ENCODE measurements at regions not wholly inside any gene's neighbourhood (a gene's known extent, or its start where the extent isn't known, plus 50 kb on each side); places are given as distances from the start of the nearest gene placed in this dataset.

GRCh38 chr1:195756109-195756508 is 852.1 kb downstream of the KCNT2 start:
- no peak overlapping the region for H3K27ac Mint-ChIP-seq
- peaks cover 0 to under 1% (median 0%) of the 10 kb centered on the region in 3 donors for H3K27me3 Mint-ChIP-seq (ENCODE audit: low read depth in 3 of 3)
- no peaks in the 10 kb centered on the region for H3K4me1 Mint-ChIP-seq
- no peaks in the 10 kb centered on the region for H3K36me3 Mint-ChIP-seq
- H3K4me3 Mint-ChIP-seq, result no peak overlapping the region
- DNase-seq, result no peak
- H3K9me3 Mint-ChIP-seq, result peaks cover 0 to 35% (median 13%) of the 10 kb centered on the region in 6 donors

DNA sequence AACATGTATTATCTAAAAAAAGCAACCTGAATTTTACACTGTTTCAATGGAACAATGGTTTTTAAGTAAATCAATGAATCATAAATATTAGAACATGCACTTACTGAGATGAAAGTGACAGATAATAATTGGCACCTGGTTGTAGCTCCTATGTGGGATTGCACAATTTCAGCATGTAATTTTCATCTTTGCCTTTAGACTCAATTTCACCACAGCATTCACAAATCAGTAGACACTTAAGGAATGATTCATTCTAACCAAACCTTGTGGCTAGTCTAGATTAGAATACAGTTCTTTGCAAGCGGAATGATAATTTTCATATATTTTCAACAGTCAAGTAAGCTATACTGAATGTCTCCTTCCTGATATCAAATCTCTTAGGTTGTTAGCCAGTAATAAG is 853.4 kb downstream of the KCNT2 start:
- no peak for DNase-seq
- Mint-ChIP-seq H3K4me3 (no peak overlapping the region), H3K27me3 (ENCODE audit: low read depth in 3 of 3) (peaks cover 0 to 4% (median 2%) of the 10 kb centered on the region in 3 donors), H3K9me3 (peaks cover 0 to 41% (median 17%) of the 10 kb centered on the region in 6 donors), H3K4me1 (no peaks in the 10 kb centered on the region), H3K27ac (no peak overlapping the region), H3K36me3 (no peaks in the 10 kb centered on the region)

- Mint-ChIP-seq H3K36me3 (no peaks in the 10 kb centered on the region), H3K4me3 (no peak overlapping the region), H3K27ac (no peak overlapping the region), H3K27me3 (ENCODE audit: low read depth in 3 of 3) (peaks cover 0 to 4% (median 2%) of the 10 kb centered on the region in 3 donors), H3K4me1 (no peaks in the 10 kb centered on the region), H3K9me3 (peaks cover 0 to 43% (median 19%) of the 10 kb centered on the region in 6 donors)
- DNase-seq, result no peak
Observed at GRCh38 chr1:195754303-195754702, 853.9 kb downstream of the KCNT2 start.

- Mint-ChIP-seq H3K9me3 (peaks cover 0 to 25% (median 13%) of the 10 kb centered on the region in 6 donors), H3K27me3 (ENCODE audit: low read depth in 3 of 3) (peaks cover 0 to 4% (median 2%) of the 10 kb centered on the region in 3 donors), H3K4me1 (no peaks in the 10 kb centered on the region), H3K36me3 (no peaks in the 10 kb centered on the region), H3K27ac (no peak overlapping the region), H3K4me3 (no peak overlapping the region)
- no peak for DNase-seq
Observed at GRCh38 chr1:195748969-195749368, 859.3 kb downstream of the KCNT2 start.

GRCh38 chr1:195745189-195746010 is 862.8 kb downstream of the KCNT2 start:
- Mint-ChIP-seq H3K9me3 (peaks cover 7 to 36% (median 27%) of the 10 kb centered on the region in 6 donors), H3K27me3 (ENCODE audit: low read depth in 3 of 3) (peaks cover 0 to 2% (median 1%) of the 10 kb centered on the region in 3 donors), H3K27ac (no peak overlapping the region), H3K4me3 (no peak overlapping the region), H3K4me1 (no peaks in the 10 kb centered on the region), H3K36me3 (peaks cover 0 to 9% (median 0%) of the 10 kb centered on the region in 3 donors)
- no peak for DNase-seq

- no peak overlapping the region for H3K4me3 Mint-ChIP-seq
- H3K4me1 Mint-ChIP-seq, result no peaks in the 10 kb centered on the region
- H3K27me3 Mint-ChIP-seq (ENCODE audit: low read depth in 3 of 3), result no peaks in the 10 kb centered on the region
- peaks cover 7 to 37% (median 24%) of the 10 kb centered on the region in 6 donors for H3K9me3 Mint-ChIP-seq
- DNase-seq, result no peak
- peaks cover 0 to 9% (median 0%) of the 10 kb centered on the region in 3 donors for H3K36me3 Mint-ChIP-seq
- H3K27ac Mint-ChIP-seq, result no peak overlapping the region
Observed at GRCh38 chr1:195744256-195744655, 864.0 kb downstream of the KCNT2 start.

- Mint-ChIP-seq H3K27me3 (ENCODE audit: low read depth in 3 of 3) (no peaks in the 10 kb centered on the region), H3K4me1 (no peaks in the 10 kb centered on the region), H3K27ac (no peak overlapping the region), H3K36me3 (peaks cover 0 to 9% (median 0%) of the 10 kb centered on the region in 3 donors), H3K4me3 (no peak overlapping the region), H3K9me3 (peaks cover 7 to 50% (median 25%) of the 10 kb centered on the region in 6 donors)
- no peak for DNase-seq
Observed at GRCh38 chr1:195740862-195741261, 867.4 kb downstream of the KCNT2 start.

DNA sequence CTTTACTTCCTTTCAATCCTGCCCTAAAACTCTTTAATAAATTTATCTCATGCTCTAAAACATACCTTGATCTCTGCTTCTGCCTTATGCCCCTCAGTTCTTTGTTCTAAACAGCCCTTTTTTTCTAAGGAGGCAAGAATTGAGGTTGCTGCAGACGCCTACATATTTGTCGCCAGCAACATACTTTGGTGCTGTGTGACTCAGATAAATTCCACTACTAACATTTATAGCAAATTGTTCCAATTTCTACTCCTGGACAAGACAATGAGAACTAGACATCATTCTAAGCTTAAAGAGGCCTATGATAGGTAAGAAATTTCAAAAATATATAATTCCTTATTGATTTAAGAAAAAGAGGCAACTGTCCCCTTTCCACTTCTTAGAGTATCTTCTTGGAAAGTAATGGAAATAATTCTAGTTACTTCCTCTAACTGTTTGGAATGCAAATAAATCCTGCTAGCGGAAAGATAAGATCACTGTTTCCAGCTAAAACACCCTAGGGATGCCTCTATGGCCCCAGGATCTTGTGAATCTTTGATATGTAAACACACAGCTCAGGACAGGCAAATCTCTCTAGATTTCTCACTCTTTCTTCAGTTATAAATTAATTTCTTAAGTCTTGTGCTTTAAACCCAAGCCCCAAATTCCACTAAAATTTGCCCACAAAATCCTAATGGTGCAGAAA is 869.1 kb downstream of the KCNT2 start:
- Mint-ChIP-seq H3K36me3 (peaks cover 0 to 9% (median 0%) of the 10 kb centered on the region in 3 donors), H3K9me3 (peaks cover 6 to 49% (median 20%) of the 10 kb centered on the region in 6 donors), H3K27me3 (ENCODE audit: low read depth in 3 of 3) (no peaks in the 10 kb centered on the region), H3K4me1 (no peaks in the 10 kb centered on the region), H3K4me3 (no peak overlapping the region), H3K27ac (no peak overlapping the region)
- no peak for DNase-seq

DNA sequence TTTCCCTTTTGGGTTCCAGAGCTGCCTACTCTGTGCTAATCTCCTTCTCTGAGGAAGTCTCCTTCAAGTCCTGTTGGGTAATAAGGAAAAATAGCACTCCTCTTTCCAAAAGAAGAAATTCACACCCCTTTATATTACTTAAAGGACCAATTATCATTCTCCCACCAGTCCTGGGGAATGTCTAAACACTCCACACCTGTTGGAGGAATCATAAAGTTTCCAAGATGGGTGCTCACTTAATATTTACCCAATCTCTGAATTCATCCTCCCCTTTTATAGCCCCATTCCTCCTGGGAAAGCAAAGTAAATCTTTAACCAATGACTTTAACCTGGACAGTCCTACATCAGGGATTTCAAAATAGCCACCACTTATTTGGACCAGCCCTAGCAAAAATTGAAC is 873.1 kb downstream of the KCNT2 start:
- DNase-seq, result no peak

DNA sequence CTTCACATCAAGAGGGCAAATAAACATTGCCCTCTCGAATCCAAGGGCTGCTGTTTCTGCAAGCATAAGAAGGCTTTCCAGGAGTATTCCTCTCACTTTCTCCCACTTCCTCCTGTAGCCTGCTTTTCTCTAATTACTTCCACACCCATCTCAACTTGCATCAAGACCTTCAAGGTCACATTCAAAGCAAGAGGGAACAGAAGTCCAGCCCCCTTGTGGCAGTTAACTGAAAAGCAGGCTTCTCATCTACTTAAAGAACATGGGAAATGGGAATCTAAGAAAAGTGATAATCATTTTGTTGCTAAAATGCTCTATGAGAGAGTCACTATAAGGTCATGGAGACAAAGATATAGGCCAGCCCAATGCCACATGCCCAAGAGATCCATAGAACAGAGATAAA is 874.4 kb downstream of the KCNT2 start:
- peaks cover 0 to 3% (median 0%) of the 10 kb centered on the region in 3 donors for H3K27me3 Mint-ChIP-seq (ENCODE audit: low read depth in 3 of 3)

More for the DNA sequence above, 873.1 kb downstream of the KCNT2 start:
- H3K9me3 Mint-ChIP-seq, result peaks cover 4 to 51% (median 17%) of the 10 kb centered on the region in 6 donors
- no peaks in the 10 kb centered on the region for H3K36me3 Mint-ChIP-seq
- H3K27ac Mint-ChIP-seq, result no peak overlapping the region
- H3K27me3 Mint-ChIP-seq (ENCODE audit: low read depth in 3 of 3), result peaks cover 0 to 3% (median 0%) of the 10 kb centered on the region in 3 donors
- H3K4me1 Mint-ChIP-seq, result no peaks in the 10 kb centered on the region
- H3K4me3 Mint-ChIP-seq, result no peak overlapping the region

GRCh38 chr1:195733408-195733807 is 874.8 kb downstream of the KCNT2 start:
- no peaks in the 10 kb centered on the region for H3K36me3 Mint-ChIP-seq
- H3K9me3 Mint-ChIP-seq, result peaks cover 4 to 41% (median 14%) of the 10 kb centered on the region in 6 donors
- no peak for DNase-seq
- H3K4me3 Mint-ChIP-seq, result no peak overlapping the region
- H3K27me3 Mint-ChIP-seq (ENCODE audit: low read depth in 3 of 3), result peaks cover 0 to 3% (median 0%) of the 10 kb centered on the region in 3 donors
- H3K27ac Mint-ChIP-seq, result no peak overlapping the region
- H3K4me1 Mint-ChIP-seq, result no peaks in the 10 kb centered on the region

More for the DNA sequence above, 874.4 kb downstream of the KCNT2 start:
- H3K4me3 Mint-ChIP-seq, result no peak overlapping the region
- H3K36me3 Mint-ChIP-seq, result no peaks in the 10 kb centered on the region
- H3K27ac Mint-ChIP-seq, result no peak overlapping the region
- no peak for DNase-seq
- no peaks in the 10 kb centered on the region for H3K4me1 Mint-ChIP-seq
- H3K9me3 Mint-ChIP-seq, result peaks cover 4 to 41% (median 14%) of the 10 kb centered on the region in 6 donors

DNA sequence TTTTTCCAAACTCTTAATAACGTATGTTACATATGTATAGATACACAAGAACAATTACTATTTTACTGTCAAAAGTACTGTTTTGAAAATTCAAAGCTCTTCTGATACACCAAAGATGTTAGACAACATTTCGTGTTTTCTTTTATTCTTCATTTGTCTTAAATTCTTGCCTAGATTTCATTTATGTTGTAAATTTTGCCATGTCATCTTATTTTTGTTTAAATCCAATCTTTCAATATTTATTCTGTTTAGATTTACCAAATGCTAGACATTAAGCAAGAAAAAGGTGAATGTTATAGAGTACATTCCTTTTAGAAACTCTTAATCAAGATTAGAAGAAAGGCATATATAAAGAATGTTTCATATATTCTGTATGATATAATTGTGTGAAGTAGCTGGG is 876.9 kb downstream of the KCNT2 start:
- Mint-ChIP-seq H3K4me1 (no peaks in the 10 kb centered on the region), H3K9me3 (peaks cover 7 to 39% (median 13%) of the 10 kb centered on the region in 6 donors), H3K27ac (no peak overlapping the region)

DNA sequence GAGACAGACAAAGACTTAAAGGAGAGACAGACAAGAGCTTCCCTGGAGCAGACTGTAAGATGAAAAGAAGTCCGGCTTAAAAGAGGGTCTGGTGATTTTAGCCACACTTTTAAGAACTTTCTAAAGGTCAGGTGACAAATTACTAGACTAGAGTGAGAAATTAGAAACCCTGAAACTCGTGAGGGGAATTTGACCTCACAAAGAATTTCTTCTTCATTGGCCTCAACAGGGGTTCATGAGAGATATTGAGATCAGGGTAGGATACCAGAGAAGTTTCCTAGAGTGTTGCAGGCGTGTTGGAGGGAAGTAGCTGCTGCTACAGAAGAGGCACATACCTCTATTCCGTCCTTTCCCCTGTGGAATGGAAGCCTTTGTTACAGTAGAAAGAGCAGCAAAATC is 884.4 kb downstream of the KCNT2 start:
- Mint-ChIP-seq H3K27me3 (ENCODE audit: low read depth in 3 of 3) (peaks cover 0 to 2% (median 0%) of the 10 kb centered on the region in 3 donors), H3K36me3 (no peaks in the 10 kb centered on the region), H3K27ac (no peak overlapping the region)

More for the DNA sequence above, 876.9 kb downstream of the KCNT2 start:
- H3K4me3 Mint-ChIP-seq, result no peak overlapping the region
- no peak for DNase-seq
- H3K36me3 Mint-ChIP-seq, result no peaks in the 10 kb centered on the region
- H3K27me3 Mint-ChIP-seq (ENCODE audit: low read depth in 3 of 3), result peaks cover 0 to 3% (median 0%) of the 10 kb centered on the region in 3 donors

More for the DNA sequence above, 884.4 kb downstream of the KCNT2 start:
- H3K9me3 Mint-ChIP-seq, result peaks cover 3 to 31% (median 17%) of the 10 kb centered on the region in 6 donors
- no peaks in the 10 kb centered on the region for H3K4me1 Mint-ChIP-seq
- no peak overlapping the region for H3K4me3 Mint-ChIP-seq
- DNase-seq, result no peak
